NCI-H446 treated with DMSO at 0.1 percent for 48 hours (cell line): ENCODE measurements at regions not wholly inside any gene's neighbourhood (a gene's known extent, or its start where the extent isn't known, plus 50 kb on each side); places are given as distances from the start of the nearest gene placed in this dataset.

Experiments used
- DNase-seq: peaks from one replicate; lab custom pipeline; 2025; lab: John Stamatoyannopoulos, UW

GRCh38 chr13:50358231-50359040, 343.2 kb downstream of the KCNRG start:
- DNase-seq: peak; percentile 71

DNA sequence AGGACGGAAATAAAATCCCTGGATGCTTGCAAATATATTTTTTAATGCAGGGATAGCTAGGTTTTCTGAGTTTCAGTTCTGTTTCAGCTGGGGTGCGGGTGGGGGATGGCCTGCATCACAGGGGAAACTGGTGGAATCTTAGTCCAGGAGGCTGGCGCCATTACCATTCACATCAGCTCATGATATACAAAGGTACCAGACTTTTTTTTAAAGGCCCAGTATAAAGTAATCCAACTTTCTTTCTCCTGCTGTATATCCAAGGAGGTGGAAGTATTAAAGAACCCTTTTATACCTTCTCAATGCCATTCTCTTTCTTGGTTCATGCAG, 343.8 kb downstream of the KCNRG start:
- no peak for DNase-seq

DNA sequence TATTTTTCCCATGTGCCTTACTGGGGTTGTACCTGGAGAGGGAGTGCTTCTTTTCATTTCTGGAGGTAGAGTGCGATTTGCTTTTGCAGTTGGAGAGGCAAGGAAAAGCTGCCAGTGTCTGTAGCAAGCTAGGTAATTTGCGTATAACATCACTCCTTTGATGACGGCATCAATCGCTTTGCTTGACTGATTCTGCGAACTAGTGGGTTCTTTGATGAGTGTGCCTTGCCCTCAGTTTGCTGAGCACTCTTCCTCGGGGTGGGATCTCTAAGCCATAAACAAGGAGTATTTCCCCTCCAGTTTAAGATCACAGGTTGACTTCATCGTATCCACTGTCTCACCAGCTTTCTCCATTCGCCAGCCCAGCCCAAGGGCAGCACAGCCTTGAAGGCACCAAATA, 344.5 kb downstream of the KCNRG start:
- DNase-seq: no peak

DNA sequence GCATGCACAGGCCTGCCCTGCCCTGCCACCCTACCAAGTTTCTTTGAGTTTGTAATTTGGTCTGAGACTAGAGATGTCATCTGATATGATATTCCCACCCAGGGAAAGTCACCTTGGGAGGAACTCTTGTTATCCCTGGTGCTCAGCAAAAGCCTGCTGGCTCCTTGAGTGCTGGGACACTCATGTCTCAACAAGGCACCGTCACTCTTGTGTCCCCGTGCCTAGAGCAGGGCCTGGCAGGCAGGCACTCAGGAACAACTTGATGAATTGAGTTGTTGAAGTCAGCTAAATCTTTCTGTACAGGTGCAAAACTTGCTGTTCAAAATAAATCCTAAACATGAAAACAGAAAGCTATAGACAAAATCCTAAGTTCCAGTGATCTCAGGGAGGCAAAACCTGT, 345.4 kb downstream of the KCNRG start:
- DNase-seq: no peak

DNA sequence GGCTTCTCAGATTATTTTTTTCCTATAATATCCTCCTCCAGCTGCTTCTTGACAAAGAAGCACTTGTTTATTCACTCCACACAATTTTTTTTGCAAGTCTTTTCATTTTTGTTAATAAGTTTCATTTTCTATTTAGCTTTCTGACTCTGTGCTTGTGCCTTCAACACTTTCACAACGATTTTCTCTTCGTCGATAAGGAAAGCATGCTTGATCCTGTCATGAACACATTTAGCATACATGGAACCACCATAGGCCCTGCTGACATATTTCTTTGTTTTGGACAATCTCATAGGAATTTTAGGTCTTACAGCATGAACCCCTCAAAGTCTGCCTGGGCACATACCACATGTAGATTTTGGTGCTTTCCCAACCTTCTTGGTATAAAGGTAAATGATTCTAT, 346.0 kb downstream of the KCNRG start:
- no peak for DNase-seq

DNA sequence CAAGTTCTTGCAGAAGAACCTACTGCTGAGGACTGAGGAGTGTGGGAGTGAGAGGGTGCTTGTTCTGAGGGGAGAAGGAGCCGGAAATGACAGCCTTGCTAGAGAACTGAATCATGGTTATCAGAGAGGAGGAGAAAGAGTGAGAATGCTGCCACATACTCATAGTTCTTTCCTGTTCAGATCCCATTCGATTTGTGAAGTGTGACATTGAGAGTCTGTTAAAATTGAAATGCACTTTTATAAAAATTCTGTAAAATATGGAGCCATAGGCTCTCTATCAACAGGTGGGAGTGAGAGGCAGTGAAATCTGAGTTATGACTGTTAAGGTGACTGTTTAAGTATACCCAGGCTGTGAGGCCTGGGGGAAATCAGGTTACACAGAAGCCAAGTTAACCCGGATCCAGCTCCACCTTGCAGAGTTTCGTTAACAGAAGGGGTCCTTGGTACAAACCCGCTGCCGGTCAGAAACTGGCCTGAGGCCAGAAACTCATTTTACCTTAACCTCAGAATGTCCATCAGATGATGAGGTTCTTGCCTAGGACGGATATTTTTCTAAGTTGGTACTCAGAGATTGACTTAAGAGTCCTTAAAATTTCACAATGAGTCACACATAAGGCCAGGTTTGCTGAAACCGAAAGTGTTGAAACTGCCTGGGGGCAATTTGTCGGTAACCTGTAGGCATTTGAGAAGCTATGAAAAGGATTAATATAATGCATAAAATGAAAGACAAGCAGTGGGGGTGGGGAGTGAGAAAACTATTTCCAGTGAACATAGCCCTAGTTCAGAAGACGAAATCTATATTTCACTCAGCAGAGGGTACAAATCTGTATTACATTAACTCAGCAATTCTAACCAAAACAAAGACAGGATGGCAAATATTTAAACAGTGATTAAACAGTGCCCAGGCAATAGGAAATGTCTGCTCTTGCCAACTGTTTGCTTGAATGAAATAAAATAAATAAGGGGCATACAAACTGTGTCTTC, 350.5 kb downstream of the KCNRG start:
- no peak for DNase-seq

DNA sequence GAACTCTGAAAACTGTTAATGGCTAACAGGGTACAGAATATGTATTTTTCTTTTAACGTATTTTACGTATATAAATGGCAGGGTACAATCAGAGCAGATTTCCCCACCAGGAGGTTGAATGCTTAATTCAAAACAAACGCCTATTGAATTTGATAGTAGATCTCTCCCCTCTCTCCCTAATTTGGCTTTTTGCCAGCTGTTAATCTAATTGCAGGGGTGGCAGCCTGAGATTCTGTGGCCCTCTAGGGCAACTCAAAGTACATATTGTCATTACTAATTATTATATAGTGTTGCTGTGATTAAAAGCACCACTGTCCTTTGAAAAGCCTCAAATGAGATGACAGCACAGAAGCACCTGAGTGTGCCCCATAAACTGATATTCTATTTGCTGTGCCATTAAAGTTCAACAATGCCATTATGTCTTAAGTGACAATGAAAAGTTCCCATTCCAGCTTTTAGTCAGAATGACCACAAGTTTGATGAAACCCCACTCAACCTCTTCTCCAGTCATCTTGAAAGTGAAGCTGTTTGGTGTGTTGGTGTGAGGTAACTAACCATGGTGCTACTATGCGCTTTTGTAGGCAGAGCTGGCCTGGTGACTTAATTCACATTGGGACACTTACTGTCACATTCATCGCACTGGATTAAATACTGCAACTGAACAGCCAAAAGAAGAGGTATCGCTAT, 351.4 kb downstream of the KCNRG start:
- no peak for DNase-seq

DNA sequence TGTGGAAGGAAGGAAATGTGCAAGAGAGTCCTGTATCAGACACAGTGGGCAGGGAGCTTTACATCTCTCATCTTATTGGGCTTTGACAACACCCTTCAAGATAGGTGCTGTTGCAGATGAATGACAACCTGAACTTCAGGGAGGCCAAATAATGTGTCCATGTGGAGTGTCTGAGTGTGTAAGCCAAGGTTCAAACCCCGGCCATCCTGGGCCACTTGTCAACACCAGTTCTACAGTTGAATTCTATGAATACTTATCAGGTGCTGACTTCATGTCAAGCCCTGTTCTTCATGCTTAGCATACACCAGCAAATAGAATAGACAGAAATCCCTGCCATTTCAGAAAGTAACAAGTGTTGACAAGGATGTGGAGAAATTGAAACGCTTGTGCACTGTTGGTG, 354.4 kb downstream of the KCNRG start:
- no peak for DNase-seq

GRCh38 chr13:50370303-50370950, 355.2 kb downstream of the KCNRG start:
- DNase-seq: no peak

DNA sequence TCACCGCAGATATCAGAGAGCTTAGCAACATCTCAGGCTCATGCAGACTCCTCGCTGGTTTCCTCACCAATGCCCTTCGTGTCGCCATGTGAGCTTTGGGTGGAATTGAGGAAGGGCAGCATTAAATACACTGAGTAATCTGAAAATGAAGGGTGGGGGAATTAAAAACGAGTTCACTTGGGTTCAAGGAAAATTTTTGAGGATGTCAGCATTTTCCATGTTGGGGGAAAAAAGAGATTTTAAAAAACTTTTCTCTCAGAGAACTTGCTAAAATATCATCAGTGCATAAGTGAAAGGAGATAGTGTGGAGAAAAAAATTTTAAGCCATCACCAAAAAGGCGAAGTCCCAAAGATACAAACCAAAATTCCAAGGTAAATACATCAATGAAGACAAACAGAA, 359.3 kb downstream of the KCNRG start:
- no peak for DNase-seq

DNA sequence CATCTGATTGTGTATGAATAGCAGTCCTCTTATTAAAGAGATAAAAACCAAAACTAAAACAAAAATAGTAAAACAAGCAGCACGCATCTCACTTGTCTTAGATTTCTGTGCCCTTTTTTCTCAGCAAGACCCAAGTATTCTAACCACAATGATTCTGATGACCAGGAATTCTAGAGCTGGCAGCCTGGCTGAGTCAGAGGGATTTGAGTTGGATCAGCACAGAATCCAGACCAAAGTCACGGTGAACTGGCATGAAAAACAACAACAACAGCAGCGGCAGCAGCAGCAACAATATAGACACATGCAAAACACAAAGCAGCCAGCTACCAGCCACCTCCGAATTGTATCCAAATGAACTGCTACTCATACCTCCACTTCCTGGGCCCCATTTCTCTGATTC, 360.5 kb downstream of the KCNRG start:
- DNase-seq: no peak

- DNase-seq: no peak
Measured at GRCh38 chr13:50376895-50377575, 361.8 kb downstream of the KCNRG start.

DNA sequence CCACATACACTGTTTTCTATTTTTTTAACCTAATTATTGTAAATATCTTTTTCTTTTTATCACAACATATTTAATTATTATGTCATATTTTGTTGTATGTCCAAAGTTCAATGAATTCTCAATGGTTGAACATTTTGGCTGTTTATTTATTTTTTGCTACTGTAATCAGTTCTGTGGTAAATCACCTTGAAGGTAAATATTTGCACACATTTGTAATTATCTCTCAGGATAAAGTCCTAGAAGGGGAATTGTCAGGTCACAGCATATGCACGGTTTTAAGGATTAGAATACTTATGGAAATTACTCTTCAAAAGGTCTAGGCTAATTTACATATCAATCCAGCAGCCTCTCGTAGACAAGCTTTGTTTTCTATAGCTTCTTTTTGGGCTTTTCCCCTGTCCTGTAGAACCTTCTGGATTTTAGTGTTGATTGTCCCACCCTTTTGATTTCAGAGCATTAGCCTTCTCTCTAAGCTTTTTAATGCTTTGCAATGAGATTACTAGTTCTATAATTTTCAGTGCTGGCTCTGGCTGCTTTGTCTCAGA, 362.6 kb downstream of the KCNRG start:
- DNase-seq: no peak

DNA sequence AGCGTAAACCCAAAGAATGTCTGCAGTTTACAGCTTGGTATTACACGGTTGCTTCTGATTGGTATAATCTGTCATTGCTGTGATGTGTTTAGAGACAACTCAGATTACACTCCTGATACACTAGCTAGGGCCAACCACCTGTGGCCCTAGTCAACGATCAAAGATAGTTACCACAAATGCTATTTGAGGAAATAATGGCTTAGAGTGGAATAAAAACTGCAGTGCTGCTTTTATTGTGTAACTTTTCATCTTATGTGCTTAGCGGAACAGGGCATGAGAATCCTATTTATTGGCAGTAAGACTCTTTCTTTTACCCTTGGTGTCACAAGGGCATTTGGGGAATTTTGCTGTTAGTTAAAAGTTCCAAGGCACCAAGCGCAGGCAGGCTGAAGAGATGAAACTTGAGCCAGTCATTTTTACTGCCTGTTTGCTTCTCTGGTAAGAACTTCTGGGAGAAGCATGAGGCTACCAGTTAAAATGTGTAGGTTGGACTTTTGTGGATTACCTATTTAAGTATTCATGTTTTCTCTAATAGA, 363.3 kb downstream of the KCNRG start:
- DNase-seq: no peak

DNA sequence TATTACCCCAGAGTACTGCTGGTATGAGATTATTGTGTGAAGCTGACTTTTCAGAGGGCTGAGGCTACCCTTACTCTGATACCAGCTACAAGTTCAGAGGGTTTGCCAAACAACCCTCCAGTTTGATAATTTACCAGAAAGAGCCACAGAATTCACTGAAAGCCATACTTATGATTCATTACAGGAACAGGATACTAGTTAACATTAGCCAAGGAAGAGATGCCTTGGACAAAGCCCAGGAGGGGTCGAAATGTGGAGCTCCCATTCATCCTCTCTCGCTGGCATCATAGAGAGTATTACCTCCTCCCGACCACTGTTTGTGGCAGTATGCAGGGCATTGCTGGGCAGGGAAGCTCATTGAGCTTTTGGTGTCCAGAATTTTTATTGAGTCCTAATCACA, 364.3 kb downstream of the KCNRG start:
- no peak for DNase-seq

GRCh38 chr13:50380905-50381304, 365.7 kb downstream of the KCNRG start:
- no peak for DNase-seq

DNA sequence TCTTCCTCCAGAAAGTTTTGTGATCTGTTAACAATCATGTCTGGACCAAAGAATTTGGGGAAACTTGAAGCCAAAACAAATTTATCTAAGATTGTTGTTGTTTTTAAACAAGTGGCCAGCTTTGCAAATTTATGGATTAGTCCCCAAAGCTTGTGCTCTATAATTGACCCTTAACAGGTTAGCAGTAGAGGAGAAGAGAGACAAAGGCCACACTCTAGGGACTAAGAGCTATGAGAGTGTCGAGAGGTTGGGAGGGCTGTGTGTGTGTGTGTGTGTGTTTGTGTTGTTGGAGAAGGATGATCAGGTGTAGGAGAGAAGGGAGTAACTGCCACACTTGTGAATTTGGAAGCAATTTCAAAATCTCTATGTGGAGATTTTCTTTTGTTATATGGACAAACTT, 367.3 kb downstream of the KCNRG start:
- no peak for DNase-seq

DNA sequence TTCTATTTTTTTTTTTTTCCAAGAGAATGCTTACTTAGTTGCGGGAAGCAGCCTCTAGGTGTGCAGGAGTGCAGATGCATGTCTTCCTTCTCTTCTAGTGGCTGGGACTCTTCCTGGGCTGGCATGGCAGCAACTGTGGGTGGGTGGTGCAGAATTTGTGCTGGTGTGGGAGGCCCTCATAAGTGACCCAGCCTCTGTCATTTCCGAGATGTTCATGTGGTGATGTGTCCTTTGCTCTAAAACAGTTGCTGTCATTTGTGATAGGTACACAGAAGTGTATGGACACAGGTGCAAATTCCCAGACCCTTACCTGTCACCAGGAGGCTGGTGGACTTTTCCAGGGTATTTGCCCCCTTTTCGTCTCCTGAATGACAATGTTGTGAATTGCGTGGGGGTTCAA, 367.7 kb downstream of the KCNRG start:
- DNase-seq: no peak

DNA sequence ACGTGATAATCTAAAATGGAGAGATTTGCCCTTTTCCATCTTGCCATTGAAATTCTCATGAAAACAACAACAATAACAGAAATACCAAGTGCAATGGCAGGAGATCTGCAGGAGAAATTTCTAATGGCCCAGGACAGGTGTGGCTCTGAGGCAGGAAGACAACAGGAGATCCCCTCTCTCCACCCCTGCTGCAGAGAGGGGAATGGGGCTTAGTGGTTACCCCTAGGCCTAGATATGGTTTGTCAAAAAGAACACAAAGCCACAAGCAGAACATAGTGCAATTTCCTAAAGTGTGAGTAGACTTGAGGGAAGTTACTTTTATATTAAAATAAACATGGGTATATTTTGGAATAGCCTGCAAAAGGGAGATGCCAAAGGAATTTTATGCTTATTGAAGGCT, 369.5 kb downstream of the KCNRG start:
- DNase-seq: no peak

GRCh38 chr13:50386541-50387050, 371.4 kb downstream of the KCNRG start:
- peak; percentile 55 for DNase-seq
